Mesendoderm (in vitro differentiated cells): ENCODE measurements at regions not wholly inside any gene's neighbourhood (a gene's known extent, or its start where the extent isn't known, plus 50 kb on each side); places are given as distances from the start of the nearest gene placed in this dataset.

Source experiments
- DNase-seq: peaks from one replicate; pipeline ENCODE4 v3.0.0; 2013
- H2AK5ac ChIP-seq: 2 replicates; pipeline ENCODE4 v1.6.1; 2013; ENCODE audit warnings: low read length, inconsistent platforms
- H2BK120ac ChIP-seq: 2 replicates; pipeline ENCODE4 v1.6.1; 2013; ENCODE audit warnings: low read depth, mild to moderate bottlenecking, low read length, moderate library complexity, mixed read lengths
- H2BK15ac ChIP-seq: replicated peaks from 2 replicates; pipeline ENCODE4 v1.6.1; 2013; ENCODE audit warnings: low read depth, mild to moderate bottlenecking, moderate library complexity
- H2BK5ac ChIP-seq: 2 replicates; pipeline ENCODE4 v1.6.1; 2013; ENCODE audit warnings: low read length, inconsistent platforms
- H3K18ac ChIP-seq: 2 replicates; pipeline ENCODE4 v1.6.1; 2013; ENCODE audit warnings: mild to moderate bottlenecking, low read length, mixed read lengths
- H3K23ac ChIP-seq: one replicate; pipeline ENCODE4 v1.6.1; 2013; ENCODE audit warnings: low read length
- H3K27ac ChIP-seq: 2 replicates; pipeline ENCODE4 v1.5.1; 2013; ENCODE audit warnings: low read depth, mild to moderate bottlenecking, inconsistent platforms, low read length, moderate library complexity
- H3K27me3 ChIP-seq: 2 replicates; pipeline ENCODE4 v1.6.1; 2013; ENCODE audit warnings: low read length, control low read depth, mild to moderate bottlenecking, inconsistent platforms; ENCODE audit not compliant: insufficient read depth, poor library complexity
- H3K36me3 ChIP-seq: 2 replicates; pipeline ENCODE4 v1.6.1; 2013; ENCODE audit warnings: low read length, inconsistent platforms; ENCODE audit not compliant: control insufficient read depth, insufficient read depth
- H3K4ac ChIP-seq: one replicate; pipeline ENCODE4 v1.6.1; 2013; ENCODE audit warnings: low read depth, mild to moderate bottlenecking, low read length, moderate library complexity
- H3K4me1 ChIP-seq: 2 replicates; pipeline ENCODE4 v1.6.1; 2013; ENCODE audit warnings: low read depth, low read length, inconsistent platforms; ENCODE audit not compliant: control insufficient read depth
- H3K4me2 ChIP-seq: 2 replicates; pipeline ENCODE4 v1.6.1; 2013; ENCODE audit warnings: low read length
- H3K4me3 ChIP-seq: 2 replicates; pipeline ENCODE4 v1.5.1; 2013; ENCODE audit warnings: mild to moderate bottlenecking, low read length
- H3K56ac ChIP-seq: one replicate; pipeline ENCODE4 v1.6.1; 2013; ENCODE audit warnings: low read length
- H3K79me1 ChIP-seq: 2 replicates; pipeline ENCODE4 v1.6.1; 2013; ENCODE audit warnings: low read length, inconsistent platforms
- H3K79me2 ChIP-seq: 2 replicates; pipeline ENCODE4 v1.6.1; 2013; ENCODE audit warnings: mild to moderate bottlenecking, low read length; ENCODE audit not compliant: control insufficient read depth, insufficient read depth
- H3K9ac ChIP-seq: 2 replicates; pipeline ENCODE4 v1.6.1; 2013; ENCODE audit warnings: low read length, inconsistent platforms
- H4K5ac ChIP-seq: one replicate; pipeline ENCODE4 v1.6.1; 2013; ENCODE audit warnings: low read length
- H4K8ac ChIP-seq: one replicate; pipeline ENCODE4 v1.6.1; 2013; ENCODE audit warnings: low read depth, mild to moderate bottlenecking, control low read depth, low read length, moderate library complexity
- WGBS: extraction: QIAGEN DNeasy Blood & Tissue Kit; methylation state at CpG from one replicate; pipeline ENCODE4 v1.1.7; 2013; ENCODE audit warnings: low lambda C conversion rate, missing lambda C conversion rate; ENCODE audit not compliant: insufficient coverage; ENCODE audit errors: extremely low coverage; 5-methylcytosine and 5-hydroxymethylcytosine counted together

GRCh38 chr18:68623342-68623741 lies 91.6 kb downstream of the TMX3 start:
- Histone ChIP-seq H3K4ac (no peak overlapping the region), H4K8ac (no peak overlapping the region), H2BK120ac (no peak overlapping the region), H2AK5ac (no peak overlapping the region), H3K27ac (no peak overlapping the region), H3K4me1 (no peaks in the 10 kb centered on the region), H3K4me3 (no peak overlapping the region), H3K27me3 (no peaks in the 10 kb centered on the region), H3K4me2 (no peak overlapping the region), H3K79me2 (no peaks in the 10 kb centered on the region), H2BK5ac (no peak overlapping the region), H3K36me3 (no peaks in the 10 kb centered on the region), H3K18ac (no peak overlapping the region), H3K9ac (no peak overlapping the region), H4K5ac (no peak overlapping the region), H3K79me1 (no peaks in the 10 kb centered on the region), H2BK15ac (no peak overlapping the region), H3K56ac (no peak overlapping the region), H3K23ac (no peak overlapping the region)
- WGBS, result no CpG with 5 or more reads among the region's 3 CpGs
- DNase-seq, result peak; percentile 78

GRCh38 chr18:68611311-68611710 lies 103.6 kb downstream of the TMX3 start:
- H3K79me1 ChIP-seq, result no peaks in the 10 kb centered on the region
- no peak overlapping the region for H2BK120ac ChIP-seq
- H3K23ac ChIP-seq, result no peak overlapping the region
- no peaks in the 10 kb centered on the region for H3K36me3 ChIP-seq
- H4K8ac ChIP-seq, result no peak overlapping the region
- no peak overlapping the region for H2BK15ac ChIP-seq
- no peak overlapping the region for H3K9ac ChIP-seq
- H3K4ac ChIP-seq, result no peak overlapping the region
- H3K4me1 ChIP-seq, result no peaks in the 10 kb centered on the region
- no peak overlapping the region for H2AK5ac ChIP-seq
- DNase-seq, result no peak
- WGBS, result no CpG with 5 or more reads among the region's 4 CpGs
- no peaks in the 10 kb centered on the region for H3K79me2 ChIP-seq
- no peak overlapping the region for H2BK5ac ChIP-seq
- H3K27me3 ChIP-seq, result no peaks in the 10 kb centered on the region
- no peak overlapping the region for H4K5ac ChIP-seq
- no peak overlapping the region for H3K18ac ChIP-seq
- no peak overlapping the region for H3K27ac ChIP-seq
- H3K4me2 ChIP-seq, result no peak overlapping the region
- H3K56ac ChIP-seq, result no peak overlapping the region
- H3K4me3 ChIP-seq, result no peak overlapping the region

- Histone ChIP-seq H3K4me3 (no peak overlapping the region), H3K23ac (no peak overlapping the region), H3K4me1 (no peaks in the 10 kb centered on the region), H3K56ac (no peak overlapping the region), H2BK120ac (no peak overlapping the region), H3K79me1 (no peaks in the 10 kb centered on the region), H2BK5ac (no peak overlapping the region), H3K27me3 (no peaks in the 10 kb centered on the region), H2AK5ac (no peak overlapping the region), H3K18ac (no peak overlapping the region), H2BK15ac (no peak overlapping the region), H3K36me3 (no peaks in the 10 kb centered on the region), H3K79me2 (no peaks in the 10 kb centered on the region), H3K4ac (no peak overlapping the region), H4K5ac (no peak overlapping the region), H4K8ac (no peak overlapping the region), H3K9ac (no peak overlapping the region), H3K4me2 (no peak overlapping the region), H3K27ac (no peak overlapping the region)
- no CpG with 5 or more reads among the region's 6 CpGs for WGBS
- no peak for DNase-seq
Observed at GRCh38 chr18:68608851-68609490, 105.9 kb downstream of the TMX3 start.

- no peaks in the 10 kb centered on the region for H3K4me1 ChIP-seq
- no peak overlapping the region for H2BK120ac ChIP-seq
- H3K27ac ChIP-seq, result no peak overlapping the region
- H3K18ac ChIP-seq, result no peak overlapping the region
- no peaks in the 10 kb centered on the region for H3K36me3 ChIP-seq
- WGBS, result no CpG with 5 or more reads among the region's 2 CpGs
- H3K27me3 ChIP-seq, result no peaks in the 10 kb centered on the region
- H2AK5ac ChIP-seq, result no peak overlapping the region
- H4K5ac ChIP-seq, result no peak overlapping the region
- no peaks in the 10 kb centered on the region for H3K79me2 ChIP-seq
- H2BK15ac ChIP-seq, result no peak overlapping the region
- no peak overlapping the region for H3K56ac ChIP-seq
- H4K8ac ChIP-seq, result no peak overlapping the region
- H3K4me3 ChIP-seq, result no peak overlapping the region
- H3K9ac ChIP-seq, result no peak overlapping the region
- no peak overlapping the region for H2BK5ac ChIP-seq
- H3K4me2 ChIP-seq, result no peak overlapping the region
- H3K23ac ChIP-seq, result no peak overlapping the region
- H3K79me1 ChIP-seq, result no peaks in the 10 kb centered on the region
- no peak overlapping the region for H3K4ac ChIP-seq
- DNase-seq, result no peak
Observed at GRCh38 chr18:68607852-68608251, 107.1 kb downstream of the TMX3 start.

DNA sequence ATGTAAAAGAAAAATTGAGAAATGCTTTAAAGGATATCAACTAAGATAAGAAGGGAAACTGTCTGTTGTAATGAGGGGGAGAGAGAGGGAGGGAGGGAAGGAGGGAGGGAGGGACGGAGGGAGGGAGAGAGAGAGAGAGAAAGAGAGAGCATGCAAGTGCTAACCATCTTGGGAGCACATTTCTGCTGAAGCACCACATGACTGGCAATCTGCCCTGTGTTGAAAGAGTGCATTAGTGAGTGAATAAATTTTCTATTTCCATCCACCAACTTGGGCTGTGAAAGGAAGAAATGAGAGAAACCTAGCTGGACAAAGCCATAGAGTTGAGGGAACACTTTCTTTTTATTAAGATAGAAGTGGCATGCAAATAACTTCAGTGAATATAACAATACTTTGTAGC lies 110.7 kb downstream of the TMX3 start:
- 100% methylated on average over 1 of the region's 1 CpG for WGBS
- Histone ChIP-seq H3K79me2 (no peaks in the 10 kb centered on the region), H3K56ac (no peak overlapping the region), H4K8ac (no peak overlapping the region), H3K9ac (no peak overlapping the region), H2BK15ac (no peak overlapping the region), H3K4ac (no peak overlapping the region), H3K27me3 (no peaks in the 10 kb centered on the region), H2BK120ac (no peak overlapping the region), H2AK5ac (no peak overlapping the region), H3K4me1 (no peaks in the 10 kb centered on the region), H3K18ac (no peak overlapping the region), H3K4me3 (no peak overlapping the region), H2BK5ac (no peak overlapping the region), H4K5ac (no peak overlapping the region), H3K79me1 (no peaks in the 10 kb centered on the region), H3K23ac (no peak overlapping the region), H3K27ac (no peak overlapping the region), H3K36me3 (no peaks in the 10 kb centered on the region), H3K4me2 (no peak overlapping the region)
- no peak for DNase-seq

GRCh38 chr18:68596016-68596415 lies 118.9 kb downstream of the TMX3 start:
- H3K18ac ChIP-seq, result no peak overlapping the region
- H3K4me3 ChIP-seq, result no peak overlapping the region
- no peak overlapping the region for H2BK120ac ChIP-seq
- no peak overlapping the region for H4K8ac ChIP-seq
- no peak overlapping the region for H3K56ac ChIP-seq
- H3K9ac ChIP-seq, result no peak overlapping the region
- no peak for DNase-seq
- no peaks in the 10 kb centered on the region for H3K79me2 ChIP-seq
- H3K27ac ChIP-seq, result no peak overlapping the region
- no peak overlapping the region for H3K4ac ChIP-seq
- no peaks in the 10 kb centered on the region for H3K27me3 ChIP-seq
- H4K5ac ChIP-seq, result no peak overlapping the region
- no peak overlapping the region for H3K23ac ChIP-seq
- H3K4me2 ChIP-seq, result no peak overlapping the region
- 100% methylated on average over 1 of the region's 2 CpGs for WGBS
- H3K79me1 ChIP-seq, result no peaks in the 10 kb centered on the region
- H3K36me3 ChIP-seq, result no peaks in the 10 kb centered on the region
- H2AK5ac ChIP-seq, result no peak overlapping the region
- no peak overlapping the region for H2BK5ac ChIP-seq
- H3K4me1 ChIP-seq, result no peaks in the 10 kb centered on the region
- H2BK15ac ChIP-seq, result no peak overlapping the region
